Activated CD4-positive, alpha-beta T cell treated with anti-CD3 and anti-CD28 coated beads, Interleukin-2, amount 50 U/mL, for 48 hours (primary cell): ENCODE measurements at regions not wholly inside any gene's neighbourhood (a gene's known extent, or its start where the extent isn't known, plus 50 kb on each side); places are given as distances from the start of the nearest gene placed in this dataset.
"Not testable (repeated sequence)": the region's sequence is repeated elsewhere in the genome, so short reads cannot be mapped to it uniquely, and the experiment has no call there.

ENCODE experiments used
- DNase-seq, 2 experiments: peaks; one replicate each; pipeline ENCODE4 v3.0.0-alpha.2; 2020

- DNase-seq = no peak
These were observed 190.3 kb downstream of the SATB1 start for GRCh38 chr3:18234717-18235335.

- DNase-seq = no peak
These were observed 191.0 kb downstream of the SATB1 start for GRCh38 chr3:18233987-18234716.

GRCh38 chr3:18232317-18232716, 192.8 kb downstream of the SATB1 start:
- DNase-seq = no peak

GRCh38 chr3:18228060-18228459, 197.1 kb downstream of the SATB1 start:
- DNase-seq = no peak

GRCh38 chr3:18225709-18226108, 199.4 kb downstream of the SATB1 start:
- no peak for DNase-seq

- DNase-seq = no peak
These were observed 200.7 kb downstream of the SATB1 start for GRCh38 chr3:18224426-18224825.

GRCh38 chr3:18223974-18224373, 201.2 kb downstream of the SATB1 start:
- DNase-seq = no peak

- DNase-seq = no peak
These were observed 201.6 kb downstream of the SATB1 start for GRCh38 chr3:18223571-18223970.

- DNase-seq = no peak
These were observed 202.5 kb downstream of the SATB1 start for GRCh38 chr3:18222686-18223085.

- no peak for DNase-seq
These were observed 207.5 kb downstream of the SATB1 start for GRCh38 chr3:18217507-18218174.

GRCh38 chr3:18216996-18217395, 208.1 kb downstream of the SATB1 start:
- DNase-seq = no peak

- DNase-seq = no peak
These were observed 209.5 kb downstream of the SATB1 start for GRCh38 chr3:18215639-18216038.

GRCh38 chr3:18211116-18211515, 214.0 kb downstream of the SATB1 start:
- no peak for DNase-seq

- no peak for DNase-seq
These were observed 216.3 kb downstream of the SATB1 start for GRCh38 chr3:18208856-18209255.

- no peak for DNase-seq
These were observed 217.0 kb downstream of the SATB1 start for GRCh38 chr3:18208091-18208490.

- peak; percentile 3 to 10 for DNase-seq
These were observed 217.9 kb downstream of the SATB1 start for GRCh38 chr3:18207226-18207625.

GRCh38 chr3:18205701-18206100, 219.4 kb downstream of the SATB1 start:
- DNase-seq = not testable (repeated sequence)

GRCh38 chr3:18201315-18201714, 223.8 kb downstream of the SATB1 start:
- no peak for DNase-seq

GRCh38 chr3:18199757-18200156, 225.4 kb downstream of the SATB1 start:
- no peak for DNase-seq

GRCh38 chr3:18195836-18196235, 229.3 kb downstream of the SATB1 start:
- DNase-seq = no peak

- no peak for DNase-seq
These were observed 230.7 kb downstream of the SATB1 start for GRCh38 chr3:18194431-18194830.

GRCh38 chr3:18190646-18191045, 234.5 kb downstream of the SATB1 start:
- no peak for DNase-seq

- no peak for DNase-seq
These were observed 235.7 kb downstream of the SATB1 start for GRCh38 chr3:18189282-18190050.
